ENCODE measurements at regions not wholly inside any gene's neighbourhood (a gene's known extent, or its start where the extent isn't known, plus 50 kb on each side); places are given as distances from the start of the nearest gene placed in this dataset.
"Not testable (repeated sequence)": the region's sequence is repeated elsewhere in the genome, so short reads cannot be mapped to it uniquely, and the experiment has no call there.

- H3K36me3 ChIP-seq (replicated peaks in 1 of 2; ENCODE audit: control insufficient read depth in 2 of 2, insufficient read depth in 2 of 2, low read length in 2 of 2): no peaks in the 10 kb centered on the region
- H3K27me3 ChIP-seq (ENCODE audit: control insufficient read depth in 3 of 3, insufficient read depth in 3 of 3, low read depth in 1 of 3, low read length in 3 of 3): no peaks in the 10 kb centered on the region
- no peak for DNase-seq (ENCODE audit: low spot score)
- H3K79me1 ChIP-seq (ENCODE audit: low read depth, low read length): no peaks in the 10 kb centered on the region
- no peak overlapping the region for H2BK12ac ChIP-seq (ENCODE audit: low read length)
- no peaks in the 10 kb centered on the region for H3K4me1 ChIP-seq (ENCODE audit: control insufficient read depth in 2 of 2, insufficient read depth in 1 of 2, low read depth in 1 of 2, low read length in 2 of 2)
- no peak overlapping the region for H2BK15ac ChIP-seq (ENCODE audit: low read length)
- no peak overlapping the region for H2BK120ac ChIP-seq (ENCODE audit: low read depth, low read length)
- no peak overlapping the region for H3K4ac ChIP-seq (ENCODE audit: low read length)
- no peak overlapping the region for H3K23ac ChIP-seq (ENCODE audit: low read depth, low read length, poor library complexity)
- no peak overlapping the region for H4K91ac ChIP-seq (ENCODE audit: low read depth, low read length, poor library complexity)
- no peak overlapping the region for H4K8ac ChIP-seq (ENCODE audit: low read depth, low read length)
- H3K9ac ChIP-seq (ENCODE audit: low read depth, low read length, poor library complexity): no peak overlapping the region
- H3K9me3 ChIP-seq (replicated peaks in 1 of 2; ENCODE audit: control insufficient read depth in 2 of 2, insufficient read depth in 1 of 2, low read depth in 1 of 2, low read length in 2 of 2): no peaks in the 10 kb centered on the region
- H3K4me2 ChIP-seq (ENCODE audit: insufficient read depth, low read length, poor library complexity, severe bottlenecking): no peak overlapping the region
- no peak overlapping the region for H3K18ac ChIP-seq (ENCODE audit: low read length)
- H2AK5ac ChIP-seq (ENCODE audit: low read depth, low read length): no peak overlapping the region
- no peak overlapping the region for H2AFZ ChIP-seq (ENCODE audit: low read length)
- H3K27ac ChIP-seq (replicated peaks; ENCODE audit: low read length): no peak overlapping the region
- H3K4me3 ChIP-seq (ENCODE audit: low read length in 2 of 2): no peak overlapping the region
- WGBS, 2 donors (ENCODE audit: extremely low coverage in 2 of 2, insufficient read length in 2 of 2, insufficient replicate concordance in 1 of 2): no CpG with 5 or more reads among the region's 1 CpG
- no peak overlapping the region for H2BK5ac ChIP-seq (ENCODE audit: low read length)
- no peak overlapping the region for H3K14ac ChIP-seq (ENCODE audit: low read length)
These were observed 262.6 kb upstream of the ZNF385D start for GRCh38 chr3:22013641-22014040.

DNA sequence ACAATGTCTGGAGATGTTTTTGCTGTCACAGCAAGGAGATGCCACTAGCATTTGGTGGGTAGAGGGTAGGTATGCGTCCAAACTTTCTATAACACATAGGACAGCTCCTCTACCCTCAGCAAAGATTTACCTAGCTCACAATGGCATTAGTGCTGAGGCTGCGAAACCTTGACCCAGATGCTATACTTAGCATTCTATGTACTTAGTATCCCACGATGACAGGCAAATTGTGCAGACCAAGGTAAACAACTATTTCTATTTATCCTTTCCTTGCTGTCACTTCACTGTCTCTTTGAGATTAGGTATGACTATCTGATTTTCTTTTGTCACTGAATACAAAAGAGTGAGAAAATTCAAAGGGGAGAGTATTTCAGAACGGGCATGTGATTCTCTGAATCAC is 265.2 kb upstream of the ZNF385D start:
- H2BK5ac ChIP-seq (ENCODE audit: low read length): no peak overlapping the region
- H2AK5ac ChIP-seq (ENCODE audit: low read depth, low read length): no peak overlapping the region
- no peaks in the 10 kb centered on the region for H3K27me3 ChIP-seq (ENCODE audit: control insufficient read depth in 3 of 3, insufficient read depth in 3 of 3, low read depth in 1 of 3, low read length in 3 of 3)
- H2BK12ac ChIP-seq (ENCODE audit: low read length): no peak overlapping the region
- H2BK120ac ChIP-seq (ENCODE audit: low read depth, low read length): no peak overlapping the region
- WGBS, 2 donors (ENCODE audit: extremely low coverage in 2 of 2, insufficient read length in 2 of 2, insufficient replicate concordance in 1 of 2): no CpG with 5 or more reads among the region's 4 CpGs
- H3K23ac ChIP-seq (ENCODE audit: low read depth, low read length, poor library complexity): no peak overlapping the region
- no peaks in the 10 kb centered on the region for H3K79me1 ChIP-seq (ENCODE audit: low read depth, low read length)
- H3K4ac ChIP-seq (ENCODE audit: low read length): no peak overlapping the region
- H3K4me3 ChIP-seq (ENCODE audit: low read length in 2 of 2): no peak overlapping the region
- H3K27ac ChIP-seq (replicated peaks; ENCODE audit: low read length): no peak overlapping the region
- H3K9ac ChIP-seq (ENCODE audit: low read depth, low read length, poor library complexity): no peak overlapping the region
- no peak for DNase-seq (ENCODE audit: low spot score)
- H2AFZ ChIP-seq (ENCODE audit: low read length): no peak overlapping the region
- no peak overlapping the region for H4K8ac ChIP-seq (ENCODE audit: low read depth, low read length)
- H4K91ac ChIP-seq (ENCODE audit: low read depth, low read length, poor library complexity): no peak overlapping the region
- no peaks in the 10 kb centered on the region for H3K4me1 ChIP-seq (ENCODE audit: control insufficient read depth in 2 of 2, insufficient read depth in 1 of 2, low read depth in 1 of 2, low read length in 2 of 2)
- H3K14ac ChIP-seq (ENCODE audit: low read length): no peak overlapping the region
- no peaks in the 10 kb centered on the region for H3K9me3 ChIP-seq (replicated peaks in 1 of 2; ENCODE audit: control insufficient read depth in 2 of 2, insufficient read depth in 1 of 2, low read depth in 1 of 2, low read length in 2 of 2)
- H3K36me3 ChIP-seq (replicated peaks in 1 of 2; ENCODE audit: control insufficient read depth in 2 of 2, insufficient read depth in 2 of 2, low read length in 2 of 2): no peaks in the 10 kb centered on the region
- no peak overlapping the region for H3K18ac ChIP-seq (ENCODE audit: low read length)
- H3K4me2 ChIP-seq (ENCODE audit: insufficient read depth, low read length, poor library complexity, severe bottlenecking): no peak overlapping the region
- no peak overlapping the region for H2BK15ac ChIP-seq (ENCODE audit: low read length)

- H4K8ac ChIP-seq (ENCODE audit: low read depth, low read length); H3K14ac ChIP-seq (ENCODE audit: low read length); H2BK120ac ChIP-seq (ENCODE audit: low read depth, low read length); H3K18ac ChIP-seq (ENCODE audit: low read length); H3K27ac ChIP-seq (replicated peaks; ENCODE audit: low read length); H2AFZ ChIP-seq (ENCODE audit: low read length); H2BK12ac ChIP-seq (ENCODE audit: low read length); H3K4me3 ChIP-seq (ENCODE audit: low read length in 2 of 2); H3K4ac ChIP-seq (ENCODE audit: low read length); H4K91ac ChIP-seq (ENCODE audit: low read depth, low read length, poor library complexity); H3K79me1 ChIP-seq (ENCODE audit: low read depth, low read length); H3K9ac ChIP-seq (ENCODE audit: low read depth, low read length, poor library complexity); H2BK5ac ChIP-seq (ENCODE audit: low read length); H3K4me1 ChIP-seq (ENCODE audit: control insufficient read depth in 2 of 2, insufficient read depth in 1 of 2, low read depth in 1 of 2, low read length in 2 of 2); H2BK15ac ChIP-seq (ENCODE audit: low read length); H3K36me3 ChIP-seq (replicated peaks in 1 of 2; ENCODE audit: control insufficient read depth in 2 of 2, insufficient read depth in 2 of 2, low read length in 2 of 2); H3K4me2 ChIP-seq (ENCODE audit: insufficient read depth, low read length, poor library complexity, severe bottlenecking); DNase-seq (ENCODE audit: low spot score); H3K9me3 ChIP-seq (replicated peaks in 1 of 2; ENCODE audit: control insufficient read depth in 2 of 2, insufficient read depth in 1 of 2, low read depth in 1 of 2, low read length in 2 of 2); H2AK5ac ChIP-seq (ENCODE audit: low read depth, low read length); H3K27me3 ChIP-seq (ENCODE audit: control insufficient read depth in 3 of 3, insufficient read depth in 3 of 3, low read depth in 1 of 3, low read length in 3 of 3); H3K23ac ChIP-seq (ENCODE audit: low read depth, low read length, poor library complexity): not testable (repeated sequence)
- WGBS, 2 donors (ENCODE audit: extremely low coverage in 2 of 2, insufficient read length in 2 of 2, insufficient replicate concordance in 1 of 2): no CpG with 5 or more reads among the region's 5 CpGs
These were observed 273.6 kb upstream of the ZNF385D start for GRCh38 chr3:22024638-22025037.

GRCh38 chr3:22029480-22029879 is 278.5 kb upstream of the ZNF385D start:
- Histone ChIP-seq H2BK15ac (ENCODE audit: low read length) (no peak overlapping the region), H3K27ac (replicated peaks; ENCODE audit: low read length) (no peak overlapping the region), H3K27me3 (ENCODE audit: control insufficient read depth in 3 of 3, insufficient read depth in 3 of 3, low read depth in 1 of 3, low read length in 3 of 3) (no peaks in the 10 kb centered on the region), H3K18ac (ENCODE audit: low read length) (no peak overlapping the region), H3K79me1 (ENCODE audit: low read depth, low read length) (no peaks in the 10 kb centered on the region), H3K4ac (ENCODE audit: low read length) (no peak overlapping the region), H3K4me2 (ENCODE audit: insufficient read depth, low read length, poor library complexity, severe bottlenecking) (no peak overlapping the region), H3K9me3 (replicated peaks in 1 of 2; ENCODE audit: control insufficient read depth in 2 of 2, insufficient read depth in 1 of 2, low read depth in 1 of 2, low read length in 2 of 2) (peaks cover 0 to 1% of the 10 kb centered on the region in 2 donors), H3K4me1 (ENCODE audit: control insufficient read depth in 2 of 2, insufficient read depth in 1 of 2, low read depth in 1 of 2, low read length in 2 of 2) (no peaks in the 10 kb centered on the region), H2BK12ac (ENCODE audit: low read length) (no peak overlapping the region), H3K36me3 (replicated peaks in 1 of 2; ENCODE audit: control insufficient read depth in 2 of 2, insufficient read depth in 2 of 2, low read length in 2 of 2) (no peaks in the 10 kb centered on the region), H4K91ac (ENCODE audit: low read depth, low read length, poor library complexity) (no peak overlapping the region), H2AK5ac (ENCODE audit: low read depth, low read length) (no peak overlapping the region), H3K4me3 (ENCODE audit: low read length in 2 of 2) (no peak overlapping the region), H2BK5ac (ENCODE audit: low read length) (no peak overlapping the region), H3K9ac (ENCODE audit: low read depth, low read length, poor library complexity) (no peak overlapping the region), H2BK120ac (ENCODE audit: low read depth, low read length) (no peak overlapping the region), H3K23ac (ENCODE audit: low read depth, low read length, poor library complexity) (no peak overlapping the region), H4K8ac (ENCODE audit: low read depth, low read length) (no peak overlapping the region), H2AFZ (ENCODE audit: low read length) (no peak overlapping the region), H3K14ac (ENCODE audit: low read length) (no peak overlapping the region)
- no CpG with 5 or more reads among the region's 4 CpGs for WGBS, 2 donors (ENCODE audit: extremely low coverage in 2 of 2, insufficient read length in 2 of 2, insufficient replicate concordance in 1 of 2)
- no peak for DNase-seq (ENCODE audit: low spot score)
